ENCODE measurements at regions not wholly inside any gene's neighbourhood (a gene's known extent, or its start where the extent isn't known, plus 50 kb on each side); places are given as distances from the start of the nearest gene placed in this dataset.

DNA sequence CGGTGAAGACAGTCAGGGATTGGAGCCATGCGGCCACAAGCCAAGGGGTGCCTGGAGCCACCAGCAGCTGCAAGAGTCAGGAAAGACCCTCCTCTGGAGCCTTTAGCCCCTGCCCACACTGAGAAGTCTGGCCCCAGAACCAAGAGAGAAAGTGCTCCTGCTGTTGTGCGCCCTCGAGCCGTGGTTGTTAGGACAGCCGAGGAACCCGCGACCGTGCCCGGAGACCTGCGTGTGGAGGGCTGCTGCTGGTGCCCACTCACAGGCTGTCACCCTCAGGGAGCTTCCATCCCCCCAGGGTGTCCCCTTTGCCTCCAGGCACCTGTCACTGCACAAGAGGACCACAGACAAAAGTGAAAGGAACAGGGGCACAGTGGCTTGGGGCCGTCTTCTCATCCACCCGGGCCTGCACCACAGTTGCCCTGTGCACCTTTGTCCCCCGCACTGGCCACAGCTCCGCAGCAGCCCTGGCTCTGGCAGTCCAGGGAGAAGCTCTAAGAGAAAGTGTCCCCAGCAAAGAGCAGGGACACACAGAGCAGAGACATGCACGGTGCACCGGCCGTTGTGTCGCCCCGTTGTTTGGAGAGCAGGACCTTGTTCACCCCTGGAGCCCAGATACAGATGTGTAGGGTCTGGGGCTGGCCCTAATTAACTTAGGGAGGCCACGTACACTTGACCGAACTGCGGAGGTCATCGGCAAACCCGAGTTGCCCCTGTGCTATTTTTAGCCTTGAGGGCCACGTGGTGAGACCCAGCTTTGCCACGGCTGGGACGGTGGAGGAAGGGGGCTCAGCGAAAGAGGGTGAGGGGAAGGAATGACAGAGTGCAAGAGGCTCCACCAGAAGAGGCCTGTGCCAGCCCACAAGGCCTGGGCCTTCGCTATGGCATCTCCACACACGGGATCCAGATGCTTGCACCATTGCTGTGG is 329.2 kb downstream of the C16orf95 start:
- Histone ChIP-seq H3K27ac (ENCODE audit: low read depth, low read length, poor library complexity, severe bottlenecking) (no peak overlapping the region), H3K9me3 (ENCODE audit: low read depth, low read length, poor library complexity, severe bottlenecking) (no peaks in the 10 kb centered on the region), H3K4me1 (ENCODE audit: insufficient read depth, low read length, poor library complexity, severe bottlenecking) (no peaks in the 10 kb centered on the region), H3K36me3 (ENCODE audit: insufficient read depth, low read length, poor library complexity, severe bottlenecking) (no peaks in the 10 kb centered on the region), H3K4me3 (ENCODE audit: low read depth, low read length, poor library complexity, severe bottlenecking) (no peak overlapping the region), H3K27me3 (replicated peaks; ENCODE audit: insufficient read depth, low read depth, low read length, poor library complexity) (peaks cover 36% of the 10 kb centered on the region)
- ChIA-PET CTCF (no interaction called here), POLR2A (ENCODE audit: low non-redundant PET) (no interaction called here)
- intact Hi-C loops (cut with micrococcal nuclease; ENCODE audit: unreplicated experiment) = no loop called here
- DNase-seq (ENCODE audit: low spot score) = no peak
- no peak for TF ChIP-seq EZH2 (IDR thresholded peaks at IDR 0.05; ENCODE audit: borderline replicate concordance, low read depth, low read length, poor library complexity, severe bottlenecking)
- TF ChIP-seq, protein P1, sequence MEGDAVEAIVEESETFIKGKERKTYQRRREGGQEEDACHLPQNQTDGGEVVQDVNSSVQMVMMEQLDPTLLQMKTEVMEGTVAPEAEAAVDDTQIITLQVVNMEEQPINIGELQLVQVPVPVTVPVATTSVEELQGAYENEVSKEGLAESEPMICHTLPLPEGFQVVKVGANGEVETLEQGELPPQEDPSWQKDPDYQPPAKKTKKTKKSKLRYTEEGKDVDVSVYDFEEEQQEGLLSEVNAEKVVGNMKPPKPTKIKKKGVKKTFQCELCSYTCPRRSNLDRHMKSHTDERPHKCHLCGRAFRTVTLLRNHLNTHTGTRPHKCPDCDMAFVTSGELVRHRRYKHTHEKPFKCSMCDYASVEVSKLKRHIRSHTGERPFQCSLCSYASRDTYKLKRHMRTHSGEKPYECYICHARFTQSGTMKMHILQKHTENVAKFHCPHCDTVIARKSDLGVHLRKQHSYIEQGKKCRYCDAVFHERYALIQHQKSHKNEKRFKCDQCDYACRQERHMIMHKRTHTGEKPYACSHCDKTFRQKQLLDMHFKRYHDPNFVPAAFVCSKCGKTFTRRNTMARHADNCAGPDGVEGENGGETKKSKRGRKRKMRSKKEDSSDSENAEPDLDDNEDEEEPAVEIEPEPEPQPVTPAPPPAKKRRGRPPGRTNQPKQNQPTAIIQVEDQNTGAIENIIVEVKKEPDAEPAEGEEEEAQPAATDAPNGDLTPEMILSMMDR (conservative IDR thresholded peaks at IDR 0.05; ENCODE audit: low read depth, low read length) = no peak
- BruUV-seq (replicated peaks) = no TSS peak

DNA sequence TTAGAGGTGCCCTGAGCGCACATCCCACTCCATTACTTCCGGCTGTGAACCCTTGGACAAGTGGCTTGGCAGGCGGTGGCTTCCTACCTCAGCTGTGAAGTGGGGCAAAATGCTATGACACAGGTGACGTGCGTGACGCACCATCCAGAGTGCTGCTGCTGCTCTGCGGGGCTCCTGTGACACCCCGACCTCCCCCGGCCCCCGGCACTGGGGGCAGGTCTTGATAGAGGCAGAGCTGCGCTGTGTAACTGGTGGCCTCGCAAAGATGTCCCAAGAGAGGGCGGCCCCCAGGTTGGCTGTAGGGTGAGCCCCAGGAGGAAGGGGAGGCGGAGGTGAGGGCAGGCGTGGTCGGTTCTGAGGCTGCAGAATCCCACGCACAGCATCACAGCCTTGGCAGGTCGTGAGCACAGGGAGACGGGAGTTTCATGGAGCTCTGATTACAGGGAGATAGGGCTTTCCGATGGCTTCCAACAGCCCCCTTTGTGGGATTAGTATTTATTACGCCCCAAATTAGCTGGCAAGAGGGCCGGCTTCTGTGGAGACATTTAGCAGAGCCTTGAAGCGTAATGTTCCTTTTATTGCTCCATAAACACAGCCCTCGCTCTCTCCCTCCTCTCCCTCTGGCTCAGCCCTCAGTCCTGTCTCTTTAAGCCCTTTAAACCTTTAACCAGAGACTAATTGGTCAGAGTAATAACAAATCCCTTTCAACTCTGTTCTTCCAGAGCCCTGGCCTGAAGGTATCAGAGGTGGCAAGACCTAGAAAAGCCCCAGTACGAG is 328.1 kb downstream of the C16orf95 start:
- DNase-seq (ENCODE audit: low spot score) = no peak
- POLR2A ChIA-PET (ENCODE audit: low non-redundant PET) = no interaction called here
- H3K27me3 ChIP-seq (replicated peaks; ENCODE audit: insufficient read depth, low read depth, low read length, poor library complexity) = peaks cover 47% of the 10 kb centered on the region
- CTCF ChIA-PET = no interaction called here
- no peak overlapping the region for H3K4me3 ChIP-seq (ENCODE audit: low read depth, low read length, poor library complexity, severe bottlenecking)
- H3K9me3 ChIP-seq (ENCODE audit: low read depth, low read length, poor library complexity, severe bottlenecking) = no peaks in the 10 kb centered on the region
- intact Hi-C loops (cut with micrococcal nuclease; ENCODE audit: unreplicated experiment) = no loop called here
- no peaks in the 10 kb centered on the region for H3K4me1 ChIP-seq (ENCODE audit: insufficient read depth, low read length, poor library complexity, severe bottlenecking)
- BruUV-seq (replicated peaks) = no TSS peak
- no peak for TF ChIP-seq EZH2 (IDR thresholded peaks at IDR 0.05; ENCODE audit: borderline replicate concordance, low read depth, low read length, poor library complexity, severe bottlenecking)
- TF ChIP-seq, protein P1 (conservative IDR thresholded peaks at IDR 0.05; ENCODE audit: low read depth, low read length) = no peak
- no peak overlapping the region for H3K27ac ChIP-seq (ENCODE audit: low read depth, low read length, poor library complexity, severe bottlenecking)
- H3K36me3 ChIP-seq (ENCODE audit: insufficient read depth, low read length, poor library complexity, severe bottlenecking) = no peaks in the 10 kb centered on the region

DNA sequence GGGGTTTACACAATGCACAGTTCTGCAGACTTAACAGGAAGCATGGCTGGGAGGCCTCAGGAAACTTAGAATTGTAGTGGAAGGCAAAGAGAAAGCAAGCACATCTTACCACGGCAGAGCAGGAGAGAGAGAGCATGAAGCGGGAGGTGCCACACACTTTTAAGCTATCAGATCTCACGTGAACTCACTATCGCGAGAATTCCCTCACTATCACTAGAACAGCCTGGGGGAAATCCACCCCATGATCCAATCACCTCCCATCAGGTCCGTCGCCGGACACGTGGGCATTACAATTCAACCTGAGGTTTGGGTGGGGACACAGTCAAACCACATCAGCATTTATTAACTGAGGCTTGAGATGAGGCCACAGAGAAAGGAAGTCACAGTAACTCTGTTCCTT is 326.7 kb downstream of the C16orf95 start:
- no peak overlapping the region for H3K4me3 ChIP-seq (ENCODE audit: low read depth, low read length, poor library complexity, severe bottlenecking)
- intact Hi-C loops (cut with micrococcal nuclease; ENCODE audit: unreplicated experiment) = no loop called here
- H3K27ac ChIP-seq (ENCODE audit: low read depth, low read length, poor library complexity, severe bottlenecking) = no peak overlapping the region
- H3K4me1 ChIP-seq (ENCODE audit: insufficient read depth, low read length, poor library complexity, severe bottlenecking) = no peaks in the 10 kb centered on the region
- no peaks in the 10 kb centered on the region for H3K9me3 ChIP-seq (ENCODE audit: low read depth, low read length, poor library complexity, severe bottlenecking)
- no TSS peak for BruUV-seq (replicated peaks)
- CTCF ChIA-PET = no interaction called here
- H3K36me3 ChIP-seq (ENCODE audit: insufficient read depth, low read length, poor library complexity, severe bottlenecking) = no peaks in the 10 kb centered on the region
- POLR2A ChIA-PET (ENCODE audit: low non-redundant PET) = no interaction called here
- peaks cover 60% of the 10 kb centered on the region for H3K27me3 ChIP-seq (replicated peaks; ENCODE audit: insufficient read depth, low read depth, low read length, poor library complexity)
- TF ChIP-seq EZH2 (IDR thresholded peaks at IDR 0.05; ENCODE audit: borderline replicate concordance, low read depth, low read length, poor library complexity, severe bottlenecking) = no peak
- TF ChIP-seq, protein P1 (conservative IDR thresholded peaks at IDR 0.05; ENCODE audit: low read depth, low read length) = no peak
- no peak for DNase-seq (ENCODE audit: low spot score)
